MCF 10A (cell line): ENCODE measurements at regions not wholly inside any gene's neighbourhood (a gene's known extent, or its start where the extent isn't known, plus 50 kb on each side); places are given as distances from the start of the nearest gene placed in this dataset.

Experiments
- BruUV-seq: library from RNA; stranded (reverse); fragments of 400-500 nt; replicated peaks from 2 replicates; lab custom pipeline; 2021; lab: Mats Ljungman, UMichigan
- CTCF ChIA-PET: fragments of 300-600 bp; sonication (Branson Sonifier 250); formaldehyde crosslinking; extraction: SDS; loops from one replicate; lab custom pipeline; 2021; ENCODE audit warnings: antibody characterized with exemption, inconsistent platforms; lab: Yijun Ruan, JAX
- POLR2A ChIA-PET: fragments of 300-600, 350-650 bp; sonication (Branson Sonifier 250); formaldehyde crosslinking; extraction: SDS; loops from one replicate; lab custom pipeline; 2020; ENCODE audit warnings: antibody characterized with exemption, inconsistent platforms; lab: Yijun Ruan, JAX
- DNase-seq: peaks from one replicate; pipeline ENCODE4 v3.0.0-alpha.2; 2018; ENCODE audit not compliant: unreplicated experiment
- H3K27ac Mint-ChIP-seq: one replicate; pipeline ENCODE4 v1.8.0; 2022; ENCODE audit warnings: mild to moderate bottlenecking, low read depth, mixed read lengths; ENCODE audit not compliant: unreplicated experiment
- H3K27me3 Mint-ChIP-seq: one replicate; pipeline ENCODE4 v1.8.0; 2022; ENCODE audit warnings: mixed read lengths; ENCODE audit not compliant: insufficient read depth, unreplicated experiment
- H3K36me3 Mint-ChIP-seq: one replicate; pipeline ENCODE4 v1.8.0; 2022; ENCODE audit warnings: mild to moderate bottlenecking, moderate library complexity, mixed read lengths; ENCODE audit not compliant: insufficient read depth, unreplicated experiment
- H3K4me1 Mint-ChIP-seq: one replicate; pipeline ENCODE4 v1.8.0; 2022; ENCODE audit warnings: mixed read lengths; ENCODE audit not compliant: insufficient read depth, unreplicated experiment
- H3K4me3 Mint-ChIP-seq: one replicate; pipeline ENCODE4 v1.8.0; 2022; ENCODE audit warnings: mild to moderate bottlenecking, moderate library complexity, mixed read lengths; ENCODE audit not compliant: unreplicated experiment
- H3K9me3 Mint-ChIP-seq: one replicate; pipeline ENCODE4 v1.8.0; 2022; ENCODE audit warnings: mixed read lengths; ENCODE audit not compliant: unreplicated experiment
- CTCF ChIP-seq: fragments of 200-600 bp; IDR thresholded peaks from one replicate; pipeline ENCODE4 v1.8.0; 2022; ENCODE audit warnings: antibody characterized with exemption, mild to moderate bottlenecking; ENCODE audit not compliant: unreplicated experiment
- intact Hi-C: fragments of 100-400 bp; cut with micrococcal nuclease; formaldehyde crosslinking; loops from 2 replicates; pipeline ENCODE4 v1.14.1; 2022

GRCh38 chr11:69926376-69927050 lies 107.3 kb upstream of the FGF3 start:
- ChIA-PET POLR2A (no interaction called here), CTCF (interaction anchor here (0.5 kb wide), 1 partner anchor 212 kb away, joined by 3 read pairs; no protein-coding TSS in a partner anchor)
- Mint-ChIP-seq H3K4me3 (no peak overlapping the region), H3K36me3 (no peaks in the 10 kb centered on the region), H3K4me1 (no peaks in the 10 kb centered on the region), H3K9me3 (no peaks in the 10 kb centered on the region), H3K27ac (no peak overlapping the region), H3K27me3 (peaks cover 21% of the 10 kb centered on the region)
- intact Hi-C loops: no loop called here
- no peak for DNase-seq
- BruUV-seq: no TSS peak
- TF ChIP-seq CTCF: no peak

GRCh38 chr11:69928121-69928520 lies 108.9 kb upstream of the FGF3 start:
- no peaks in the 10 kb centered on the region for H3K4me1 Mint-ChIP-seq
- intact Hi-C loops: no loop called here
- ChIA-PET CTCF (interaction anchor here (0.7 to 1.6 kb wide), 7 partner anchors 15 to 1646 kb away, joined by 3 to 5 read pairs (median 3); no protein-coding TSS in a partner anchor), POLR2A (no interaction called here)
- H3K27ac Mint-ChIP-seq: no peak overlapping the region
- TF ChIP-seq CTCF: no peak
- DNase-seq: no peak
- H3K4me3 Mint-ChIP-seq: no peak overlapping the region
- H3K36me3 Mint-ChIP-seq: no peaks in the 10 kb centered on the region
- no peaks in the 10 kb centered on the region for H3K9me3 Mint-ChIP-seq
- no TSS peak for BruUV-seq
- peaks cover 33% of the 10 kb centered on the region for H3K27me3 Mint-ChIP-seq

- Mint-ChIP-seq H3K4me3 (no peak overlapping the region), H3K27ac (no peak overlapping the region), H3K27me3 (peaks cover 28% of the 10 kb centered on the region), H3K9me3 (no peaks in the 10 kb centered on the region), H3K4me1 (no peaks in the 10 kb centered on the region), H3K36me3 (no peaks in the 10 kb centered on the region)
- no peak for TF ChIP-seq CTCF
- intact Hi-C loops: no loop called here
- CTCF ChIA-PET: interaction anchor here (0.6 to 1.6 kb wide), 8 partner anchors 14 to 1645 kb away, joined by 3 to 5 read pairs (median 3); no protein-coding TSS in a partner anchor
- POLR2A ChIA-PET: interaction anchor here (0.6 kb wide), 1 partner anchor 16 kb away, joined by 3 read pairs; no protein-coding TSS in a partner anchor
- no peak for DNase-seq
- no TSS peak for BruUV-seq
These were observed 109.8 kb upstream of the FGF3 start for GRCh38 chr11:69928975-69929374.

GRCh38 chr11:69930081-69931059 lies 111.2 kb upstream of the FGF3 start:
- H3K27me3 Mint-ChIP-seq: peaks cover 16% of the 10 kb centered on the region
- no peak for TF ChIP-seq CTCF
- H3K27ac Mint-ChIP-seq: no peak overlapping the region
- ChIA-PET POLR2A (no interaction called here), CTCF (interaction anchor here (0.6 to 1.3 kb wide), 3 partner anchors 9 to 13 kb away, joined by 3 to 4 read pairs (median 3); no protein-coding TSS in a partner anchor)
- H3K36me3 Mint-ChIP-seq: no peaks in the 10 kb centered on the region
- DNase-seq: no peak
- no peaks in the 10 kb centered on the region for H3K9me3 Mint-ChIP-seq
- no TSS peak for BruUV-seq
- intact Hi-C loops: no loop called here
- no peaks in the 10 kb centered on the region for H3K4me1 Mint-ChIP-seq
- H3K4me3 Mint-ChIP-seq: no peak overlapping the region
